Thoracic aorta (tissue), 2 donors: ENCODE measurements at regions not wholly inside any gene's neighbourhood (a gene's known extent, or its start where the extent isn't known, plus 50 kb on each side); places are given as distances from the start of the nearest gene placed in this dataset.

Source experiments
- ATAC-seq: fragments of 150-250 bp; one replicate; pipeline ENCODE4 v1.8.0; 2017; ENCODE audit warnings: low read depth; ENCODE audit not compliant: insufficient number of reproducible peaks, low FRiP score
- DNase-seq: peaks from one replicate; pipeline ENCODE4 v3.0.0-alpha.2; 2020; ENCODE audit warnings: low spot score
- H3K27ac ChIP-seq, 2 donors: fragments of 200-600 bp; sonication (generic); 1 replicate in 1 of 2; 2 replicates in 1 of 2; pipeline ENCODE4 v1.5.1; 2016; ENCODE audit warnings: mild to moderate bottlenecking in 2 of 2, moderate library complexity in 2 of 2
- H3K27me3 ChIP-seq: fragments of 200-600 bp; sonication (generic); replicated peaks from 2 replicates; pipeline ENCODE4 v1.6.0; 2016; ENCODE audit warnings: mild to moderate bottlenecking; ENCODE audit not compliant: insufficient read depth
- H3K36me3 ChIP-seq: fragments of 200-600 bp; sonication (generic); one replicate; pipeline ENCODE4 v1.5.1; 2016
- H3K4me1 ChIP-seq, 2 donors: fragments of 200-600 bp; sonication (generic); 1 replicate in 1 of 2; 2 replicates in 1 of 2; pipeline versions ENCODE4 v1.5.1 to v1.6.0; 2016; ENCODE audit warnings: low read depth in 2 of 2, mild to moderate bottlenecking in 1 of 2; ENCODE audit not compliant: control insufficient read depth in 1 of 2
- H3K4me3 ChIP-seq: fragments of 200-600 bp; sonication (generic); 2 replicates; pipeline ENCODE4 v1.5.1; 2016; ENCODE audit warnings: mild to moderate bottlenecking
- H3K9me3 ChIP-seq: fragments of 200-600 bp; sonication (generic); 2 replicates; pipeline ENCODE4 v1.5.1; 2016
- CTCF ChIP-seq: fragments of 200-600 bp; sonication (generic); IDR thresholded peaks from one replicate; pipeline ENCODE4 v1.5.1; 2019; ENCODE audit warnings: antibody characterized with exemption

GRCh38 chr10:129102906-129103693 is 363.9 kb upstream of the MGMT start:
- no peak overlapping the region for H3K27ac ChIP-seq
- peaks cover 0 to 17% of the 10 kb centered on the region in 2 donors for H3K4me1 ChIP-seq

GRCh38 chr10:129104266-129105045 is 362.6 kb upstream of the MGMT start:
- Histone ChIP-seq H3K4me3 (no peak overlapping the region), H3K36me3 (no peaks in the 10 kb centered on the region), H3K27me3 (no peaks in the 10 kb centered on the region), H3K4me1 (peaks cover 0 to 17% of the 10 kb centered on the region in 2 donors), H3K27ac (no peak overlapping the region), H3K9me3 (no peaks in the 10 kb centered on the region)
- no peak for ATAC-seq
- DNase-seq: no peak
- TF ChIP-seq CTCF: no peak

More at GRCh38 chr10:129102906-129103693, 363.9 kb upstream of the MGMT start:
- no peak overlapping the region for H3K4me3 ChIP-seq
- no peak for DNase-seq
- H3K9me3 ChIP-seq: no peaks in the 10 kb centered on the region
- no peaks in the 10 kb centered on the region for H3K27me3 ChIP-seq
- ATAC-seq: no peak
- TF ChIP-seq CTCF: no peak
- no peaks in the 10 kb centered on the region for H3K36me3 ChIP-seq

GRCh38 chr10:129105266-129105665 is 361.8 kb upstream of the MGMT start:
- H3K4me1 ChIP-seq: peaks cover 0 to 17% of the 10 kb centered on the region in 2 donors
- DNase-seq (no peak), ATAC-seq (no peak)
- no peak overlapping the region for H3K4me3 ChIP-seq
- H3K9me3 ChIP-seq: no peaks in the 10 kb centered on the region
- H3K27ac ChIP-seq: no peak overlapping the region
- no peaks in the 10 kb centered on the region for H3K27me3 ChIP-seq
- TF ChIP-seq CTCF: no peak
- no peaks in the 10 kb centered on the region for H3K36me3 ChIP-seq

GRCh38 chr10:129106314-129106713 is 360.7 kb upstream of the MGMT start:
- no peaks in the 10 kb centered on the region for H3K9me3 ChIP-seq
- DNase-seq: no peak
- TF ChIP-seq CTCF: no peak
- no peaks in the 10 kb centered on the region for H3K27me3 ChIP-seq
- no peak overlapping the region for H3K27ac ChIP-seq
- H3K4me3 ChIP-seq: no peak overlapping the region
- no peak for ATAC-seq
- no peaks in the 10 kb centered on the region for H3K36me3 ChIP-seq
- peaks cover 0 to 17% of the 10 kb centered on the region in 2 donors for H3K4me1 ChIP-seq

GRCh38 chr10:129107525-129107924 is 359.5 kb upstream of the MGMT start:
- Histone ChIP-seq H3K4me1 (peaks cover 0 to 15% of the 10 kb centered on the region in 2 donors), H3K27me3 (no peaks in the 10 kb centered on the region), H3K36me3 (no peaks in the 10 kb centered on the region), H3K27ac (no peak overlapping the region), H3K9me3 (no peaks in the 10 kb centered on the region), H3K4me3 (no peak overlapping the region)
- TF ChIP-seq CTCF: no peak
- ATAC-seq: no peak
- DNase-seq: no peak
